HCT116 (cell line): ENCODE measurements at regions not wholly inside any gene's neighbourhood (a gene's known extent, or its start where the extent isn't known, plus 50 kb on each side); places are given as distances from the start of the nearest gene placed in this dataset.

Source experiments
- POLR2A ChIP-seq: IDR thresholded peaks from 2 replicates; pipeline ENCODE4 v1.7.0; 2011; ENCODE audit warnings: borderline replicate concordance; ENCODE audit not compliant: insufficient read depth, insufficient read length; ENCODE audit errors: extremely low read depth
- POLR2AphosphoS5 ChIP-seq: IDR thresholded peaks from 2 replicates; pipeline ENCODE4 v1.6.1; 2011; ENCODE audit warnings: mild to moderate bottlenecking, low read depth, low read length, moderate library complexity
- TF ChIP-seq, protein P1 (sequence below), 3 experiments: fragments of 200-600 bp in 1 of 3; sonication (generic) in 1 of 3; IDR thresholded peaks in 2 of 3; conservative IDR thresholded peaks in 1 of 3; 2 replicates each; pipeline ENCODE4 v1.5.1; 2012 to 2017; ENCODE audit warnings: low read depth in 2 of 3, low read length in 2 of 3, antibody characterized with exemption in 1 of 3, borderline replicate concordance in 1 of 3, control low read depth in 1 of 3, mild to moderate bottlenecking in 1 of 3, mixed read lengths in 1 of 3, mixed run types in 1 of 3, moderate library complexity in 1 of 3; ENCODE audit not compliant: insufficient read depth in 1 of 3
- TF ChIP-seq, protein P2 (sequence below): IDR thresholded peaks from 2 replicates; pipeline ENCODE4 v1.6.1; 2012

DNA sequence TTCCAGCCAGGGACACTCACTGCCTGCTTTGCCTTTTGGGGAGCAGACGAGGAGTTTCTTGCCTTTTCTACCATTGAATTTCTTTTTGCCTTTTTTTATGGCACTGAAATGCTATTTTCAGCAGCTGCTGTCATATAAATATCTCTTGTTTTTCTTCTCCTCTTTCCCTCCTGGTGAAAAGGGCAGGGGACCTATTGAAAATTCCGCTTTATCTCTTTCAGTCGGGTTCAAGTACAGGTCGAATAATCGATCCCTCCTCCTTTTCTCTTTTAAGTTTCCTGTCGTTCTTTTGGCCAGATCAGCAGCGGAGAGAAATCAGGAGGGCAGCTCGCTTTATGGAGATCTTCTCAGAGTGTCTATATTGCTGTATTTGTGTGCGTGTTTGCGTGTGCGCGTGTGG lies 67.4 kb upstream of the CASZ1 start:
- TF ChIP-seq, protein P1, sequence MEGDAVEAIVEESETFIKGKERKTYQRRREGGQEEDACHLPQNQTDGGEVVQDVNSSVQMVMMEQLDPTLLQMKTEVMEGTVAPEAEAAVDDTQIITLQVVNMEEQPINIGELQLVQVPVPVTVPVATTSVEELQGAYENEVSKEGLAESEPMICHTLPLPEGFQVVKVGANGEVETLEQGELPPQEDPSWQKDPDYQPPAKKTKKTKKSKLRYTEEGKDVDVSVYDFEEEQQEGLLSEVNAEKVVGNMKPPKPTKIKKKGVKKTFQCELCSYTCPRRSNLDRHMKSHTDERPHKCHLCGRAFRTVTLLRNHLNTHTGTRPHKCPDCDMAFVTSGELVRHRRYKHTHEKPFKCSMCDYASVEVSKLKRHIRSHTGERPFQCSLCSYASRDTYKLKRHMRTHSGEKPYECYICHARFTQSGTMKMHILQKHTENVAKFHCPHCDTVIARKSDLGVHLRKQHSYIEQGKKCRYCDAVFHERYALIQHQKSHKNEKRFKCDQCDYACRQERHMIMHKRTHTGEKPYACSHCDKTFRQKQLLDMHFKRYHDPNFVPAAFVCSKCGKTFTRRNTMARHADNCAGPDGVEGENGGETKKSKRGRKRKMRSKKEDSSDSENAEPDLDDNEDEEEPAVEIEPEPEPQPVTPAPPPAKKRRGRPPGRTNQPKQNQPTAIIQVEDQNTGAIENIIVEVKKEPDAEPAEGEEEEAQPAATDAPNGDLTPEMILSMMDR (IDR thresholded peaks at IDR 0.05 in 2 of 3, conservative IDR thresholded peaks at IDR 0.05 in 1 of 3; ENCODE audit: borderline replicate concordance in 1 of 3, insufficient read depth in 1 of 3, low read depth in 2 of 3, low read length in 2 of 3): no peak
- TF ChIP-seq POLR2AphosphoS5: no peak
- TF ChIP-seq, protein P2, sequence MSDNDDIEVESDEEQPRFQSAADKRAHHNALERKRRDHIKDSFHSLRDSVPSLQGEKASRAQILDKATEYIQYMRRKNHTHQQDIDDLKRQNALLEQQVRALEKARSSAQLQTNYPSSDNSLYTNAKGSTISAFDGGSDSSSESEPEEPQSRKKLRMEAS: no peak
- no peak for TF ChIP-seq POLR2A
